Brain pericyte (primary cell): ENCODE measurements at regions not wholly inside any gene's neighbourhood (a gene's known extent, or its start where the extent isn't known, plus 50 kb on each side); places are given as distances from the start of the nearest gene placed in this dataset.

Source experiments
- DNase-seq: peaks from one replicate; pipeline ENCODE4 v3.0.0-alpha.2; 2012; ENCODE audit warnings: low read depth, low spot score

DNA sequence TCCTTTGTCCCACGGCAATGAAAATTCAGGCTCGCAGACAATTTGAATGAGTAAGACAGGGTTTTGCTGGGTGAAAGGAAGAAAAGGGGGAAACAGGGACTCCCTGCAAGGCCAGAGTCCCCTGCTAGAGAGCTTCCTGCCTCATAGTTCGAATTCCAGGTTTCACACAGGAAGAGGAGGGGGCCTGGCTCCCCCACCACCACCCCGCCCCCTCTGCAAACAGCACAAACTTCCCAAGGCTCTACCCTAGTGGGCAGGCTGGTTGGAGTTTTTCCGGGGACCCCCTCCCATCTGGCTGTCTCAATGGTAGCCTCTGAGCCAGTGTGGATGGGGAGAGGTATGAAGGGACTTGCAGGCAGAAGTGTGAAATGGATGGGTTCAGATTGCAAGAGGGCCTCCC, 57.4 kb upstream of the NEBL start:
- no peak for DNase-seq

DNA sequence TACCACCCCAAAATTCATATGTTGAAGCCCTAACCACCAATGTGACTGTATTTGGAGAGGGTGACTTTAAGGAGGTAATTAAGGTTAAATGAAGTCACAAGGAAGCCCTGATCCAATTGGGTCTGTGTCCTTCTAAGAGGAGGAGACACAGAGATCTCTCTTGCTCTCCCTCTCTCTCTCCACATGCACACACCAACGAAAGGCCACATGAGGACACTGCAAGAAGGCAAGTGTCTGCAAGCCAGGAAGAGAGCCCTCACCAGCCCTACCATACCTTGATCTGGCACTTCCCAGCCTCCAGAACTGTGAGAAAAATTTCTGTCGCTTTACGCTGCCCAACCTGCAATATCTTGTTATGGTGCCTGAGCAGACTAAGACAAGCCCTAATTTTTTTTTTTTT, 56.0 kb upstream of the NEBL start:
- DNase-seq, result no peak

DNA sequence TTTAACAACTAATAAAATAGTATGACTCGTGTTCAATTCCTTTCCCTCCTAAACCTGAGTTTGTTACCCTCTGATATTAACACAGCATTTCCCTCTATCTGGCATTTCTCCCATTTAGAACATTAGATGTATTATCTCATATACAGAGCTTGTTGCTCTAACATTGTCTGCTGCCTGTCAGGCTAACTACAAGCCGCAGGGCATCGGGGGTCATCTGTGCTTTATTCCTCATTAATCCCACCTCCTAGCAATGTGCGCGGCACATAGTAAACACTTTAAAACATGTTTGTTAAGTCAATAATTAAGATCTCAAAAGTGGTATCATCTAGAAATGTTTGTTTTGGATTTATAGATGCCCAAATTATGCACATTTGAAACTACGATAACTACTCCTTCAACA, 52.9 kb upstream of the NEBL start:
- no peak for DNase-seq

DNA sequence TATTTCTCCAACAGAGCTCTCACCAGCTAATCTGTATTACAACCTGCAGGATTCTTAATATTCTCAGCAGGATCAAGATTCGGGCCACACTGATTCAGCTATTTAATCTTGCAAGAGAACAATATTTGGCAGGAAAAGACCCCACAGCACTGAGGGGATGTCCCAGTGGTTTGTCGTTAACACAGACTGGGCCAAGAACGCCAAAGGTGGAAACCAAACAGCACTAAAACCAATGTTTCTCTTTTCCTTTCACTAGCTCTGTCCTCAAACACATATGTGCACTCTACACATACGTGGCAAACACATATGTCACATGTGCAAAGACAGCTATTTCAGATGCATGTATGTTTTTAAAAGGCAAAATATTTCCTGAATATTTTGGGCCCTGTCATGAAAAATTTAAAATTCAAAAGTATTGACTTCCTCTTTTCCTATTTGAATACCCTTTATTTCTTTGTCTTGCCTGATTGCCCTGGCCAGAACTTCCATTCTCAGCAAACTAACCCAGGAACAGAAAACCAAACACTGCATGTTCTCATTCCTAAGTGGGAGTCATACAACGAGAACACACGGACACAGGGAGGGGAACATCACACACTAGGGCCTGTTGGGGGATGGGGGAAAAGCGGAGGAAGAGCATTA, 51.7 kb upstream of the NEBL start:
- DNase-seq, result no peak
